ENCODE measurements at regions not wholly inside any gene's neighbourhood (a gene's known extent, or its start where the extent isn't known, plus 50 kb on each side); places are given as distances from the start of the nearest gene placed in this dataset.

- TF ChIP-seq, protein P1, sequence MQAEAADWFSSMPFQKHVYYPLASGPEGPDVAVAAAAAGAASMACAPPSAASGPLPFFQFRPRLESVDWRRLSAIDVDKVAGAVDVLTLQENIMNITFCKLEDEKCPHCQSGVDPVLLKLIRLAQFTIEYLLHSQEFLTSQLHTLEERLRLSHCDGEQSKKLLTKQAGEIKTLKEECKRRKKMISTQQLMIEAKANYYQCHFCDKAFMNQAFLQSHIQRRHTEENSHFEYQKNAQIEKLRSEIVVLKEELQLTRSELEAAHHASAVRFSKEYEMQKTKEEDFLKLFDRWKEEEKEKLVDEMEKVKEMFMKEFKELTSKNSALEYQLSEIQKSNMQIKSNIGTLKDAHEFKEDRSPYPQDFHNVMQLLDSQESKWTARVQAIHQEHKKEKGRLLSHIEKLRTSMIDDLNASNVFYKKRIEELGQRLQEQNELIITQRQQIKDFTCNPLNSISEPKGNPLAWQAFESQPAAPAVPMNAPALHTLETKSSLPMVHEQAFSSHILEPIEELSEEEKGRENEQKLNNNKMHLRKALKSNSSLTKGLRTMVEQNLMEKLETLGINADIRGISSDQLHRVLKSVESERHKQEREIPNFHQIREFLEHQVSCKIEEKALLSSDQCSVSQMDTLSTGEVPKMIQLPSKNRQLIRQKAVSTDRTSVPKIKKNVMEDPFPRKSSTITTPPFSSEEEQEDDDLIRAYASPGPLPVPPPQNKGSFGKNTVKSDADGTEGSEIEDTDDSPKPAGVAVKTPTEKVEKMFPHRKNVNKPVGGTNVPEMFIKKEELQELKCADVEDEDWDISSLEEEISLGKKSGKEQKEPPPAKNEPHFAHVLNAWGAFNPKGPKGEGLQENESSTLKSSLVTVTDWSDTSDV (CRISPR knock-in tag; IDR thresholded peaks at IDR 0.05), result no peak
- TF ChIP-seq TAF15 (IDR thresholded peaks at IDR 0.05; ENCODE audit: low read depth, low read length, poor library complexity, severe bottlenecking) (no peak), CREM (IDR thresholded peaks at IDR 0.05) (no peak), CREM (CRISPR knock-in tag; IDR thresholded peaks at IDR 0.05) (no peak)
Observed at GRCh38 chr4:30283336-30283735, 436.8 kb upstream of the PCDH7 start (continued).

DNA sequence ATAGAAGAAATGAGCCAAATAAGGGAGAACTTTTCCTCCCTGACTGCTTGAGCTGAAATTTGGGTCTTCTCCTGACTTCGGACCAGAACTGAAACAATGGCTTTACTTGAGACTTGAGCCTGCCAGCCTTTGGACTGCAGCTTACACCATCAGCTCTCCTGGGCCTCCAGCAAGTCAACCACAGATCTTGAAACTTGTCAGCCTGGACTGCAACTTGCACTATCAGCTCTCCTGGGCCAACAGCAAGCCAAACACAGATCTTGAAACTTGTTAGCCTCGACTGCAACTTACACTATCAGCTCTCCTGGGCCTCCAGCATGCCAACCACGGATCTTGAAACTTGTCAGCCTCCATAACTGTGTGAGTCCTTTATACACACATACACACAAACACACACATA is 425.9 kb upstream of the PCDH7 start:
- 0% methylated on average over 3 of the region's 3 CpGs for WGBS (ENCODE audit: low lambda C conversion rate)
- TF ChIP-seq MYPOP (CRISPR knock-in tag; IDR thresholded peaks at IDR 0.05) (no peak), MED13 (CRISPR knock-in tag; IDR thresholded peaks at IDR 0.05) (no peak), PCBP1 (IDR thresholded peaks at IDR 0.05; ENCODE audit: borderline replicate concordance, low read depth, low read length) (no peak), IRF2 (CRISPR knock-in tag; IDR thresholded peaks at IDR 0.05) (no peak), ZNF331 (CRISPR knock-in tag; IDR thresholded peaks at IDR 0.05) (no peak), ZNF138 (CRISPR knock-in tag; IDR thresholded peaks at IDR 0.05; ENCODE audit: low read depth) (no peak), ZNF230 (CRISPR knock-in tag; IDR thresholded peaks at IDR 0.05) (no peak), HBP1 (CRISPR knock-in tag; IDR thresholded peaks at IDR 0.05; ENCODE audit: low read depth) (no peak)
- no peak for FAIRE-seq
- H3K36me3 ChIP-seq (replicated peaks in 1 of 2; ENCODE audit: control insufficient read depth in 1 of 2, insufficient read depth in 2 of 2, low read length in 2 of 2), result no peaks in the 10 kb centered on the region
- POLR2A ChIA-PET, result no interaction called here
- H3K9me3 ChIP-seq (ENCODE audit: low read length), result peaks cover 72% of the 10 kb centered on the region
- no peak overlapping the region for H3K9ac ChIP-seq (ENCODE audit: insufficient read depth, low read depth, low read length)
- no peaks in the 10 kb centered on the region for H3K79me2 ChIP-seq (ENCODE audit: insufficient read depth, low read length)
- no peaks in the 10 kb centered on the region for H4K20me1 ChIP-seq (ENCODE audit: insufficient read depth, low read length)
- in situ Hi-C loops (cut with HindIII; ENCODE audit: extremely low pct_ligation_motif_present, low pct_unique_long_range_greater_than_20kb), result no loop called here
- intact Hi-C loops (cut with micrococcal nuclease; ENCODE audit: unreplicated experiment), result no loop called here
- H3K27ac ChIP-seq (ENCODE audit: extremely low read length, insufficient read depth, low read length), result no peak overlapping the region
- no peaks in the 10 kb centered on the region for H3K27me3 ChIP-seq (ENCODE audit: control insufficient read depth in 1 of 2, insufficient read depth in 2 of 2, low read length in 2 of 2)
- H3K4me1 ChIP-seq (ENCODE audit: insufficient read depth, low read length), result no peaks in the 10 kb centered on the region
- no TSS peak for BruUV-seq (replicated peaks)
- no peak overlapping the region for H3K4me2 ChIP-seq (ENCODE audit: low read depth, low read length)
- H3K4me3 ChIP-seq (replicated peaks in 1 of 3; ENCODE audit: insufficient read depth in 1 of 3, low read depth in 2 of 3, low read length in 3 of 3), result no peak overlapping the region
- no peak overlapping the region for H2AFZ ChIP-seq (ENCODE audit: low read length)
- no peak for ATAC-seq
- CTCF ChIA-PET (ENCODE audit: low intra/inter-chr PET ratio, low total read pairs), result no interaction called here
- DNase-seq (ENCODE audit: low spot score), result no peak
